H1 (cell line): ENCODE measurements at regions not wholly inside any gene's neighbourhood (a gene's known extent, or its start where the extent isn't known, plus 50 kb on each side); places are given as distances from the start of the nearest gene placed in this dataset.

Experiments
- CEBPB ChIP-seq: IDR thresholded peaks from 2 replicates; pipeline ENCODE4 v1.6.1; 2012; ENCODE audit warnings: low read depth, low read length
- CTCF ChIP-seq, 3 experiments: IDR thresholded peaks; 1 replicate in 2 of 3; 2 replicates in 1 of 3; pipeline versions ENCODE4 v1.5.1 to v1.6.1; 2011; ENCODE audit warnings: low read length in 3 of 3, mild to moderate bottlenecking in 3 of 3, inconsistent platforms in 2 of 3, low read depth in 1 of 3, moderate library complexity in 1 of 3; ENCODE audit not compliant: insufficient read depth in 1 of 3; ENCODE audit errors: control extremely low read depth in 1 of 3
- HDAC6 ChIP-seq: IDR thresholded peaks from one replicate; pipeline ENCODE4 v1.7.1; 2012; ENCODE audit warnings: low read depth, mild to moderate bottlenecking, inconsistent platforms, low read length, moderate library complexity
- JUN ChIP-seq: IDR thresholded peaks from 2 replicates; pipeline ENCODE4 v1.6.1; 2011; ENCODE audit warnings: low read depth, mild to moderate bottlenecking, improper control_type of control experiment, low read length
- POLR2AphosphoS5 ChIP-seq: IDR thresholded peaks from 2 replicates; pipeline ENCODE4 v1.6.1; 2011; ENCODE audit warnings: low read depth, low read length
- RAD21 ChIP-seq, 2 experiments: IDR thresholded peaks in 1 of 2; conservative IDR thresholded peaks in 1 of 2; 2 replicates each; pipeline ENCODE4 v1.6.1; 2011; ENCODE audit warnings: low read depth in 2 of 2, low read length in 2 of 2, improper control_type of control experiment in 1 of 2, inconsistent platforms in 1 of 2, mild to moderate bottlenecking in 1 of 2, moderate library complexity in 1 of 2

GRCh38 chr4:79250887-79251286 lies 75.0 kb downstream of the NAA11 start:
- TF ChIP-seq CTCF (IDR thresholded peaks at IDR 0.05; ENCODE audit: control extremely low read depth in 1 of 3, insufficient read depth in 1 of 3, low read depth in 1 of 3, low read length in 3 of 3) (no peak), HDAC6 (no peak), JUN (no peak), POLR2AphosphoS5 (no peak), RAD21 (IDR thresholded peaks at IDR 0.05 in 1 of 2, conservative IDR thresholded peaks at IDR 0.05 in 1 of 2; ENCODE audit: low read depth in 2 of 2, low read length in 2 of 2) (no peak), CEBPB (no peak)
